Right ventricle myocardium superior (tissue), 1 donor: ENCODE measurements at regions not wholly inside any gene's neighbourhood (a gene's known extent, or its start where the extent isn't known, plus 50 kb on each side); places are given as distances from the start of the nearest gene placed in this dataset.
"Not testable (repeated sequence)": the region's sequence is repeated elsewhere in the genome, so short reads cannot be mapped to it uniquely, and the experiment has no call there.

Experiments used
- ATAC-seq: fragments of 200-7000 bp; cut with Tn5 transposase; one replicate; pipeline ENCODE4 v1.9.1; 2020; ENCODE audit warnings: mild to moderate bottlenecking; ENCODE audit not compliant: poor library complexity
- DNase-seq: peaks from one replicate; pipeline ENCODE4 v3.0.0-alpha.2; 2020
- intact Hi-C: fragments of 100-400 bp; cut with DNase I; formaldehyde crosslinking; loops from one replicate; pipeline ENCODE4 v1.11.2; 2022
- donor health status: DM: no; HTN: yes; CAD: no; lungs with severe emphysema.

DNA sequence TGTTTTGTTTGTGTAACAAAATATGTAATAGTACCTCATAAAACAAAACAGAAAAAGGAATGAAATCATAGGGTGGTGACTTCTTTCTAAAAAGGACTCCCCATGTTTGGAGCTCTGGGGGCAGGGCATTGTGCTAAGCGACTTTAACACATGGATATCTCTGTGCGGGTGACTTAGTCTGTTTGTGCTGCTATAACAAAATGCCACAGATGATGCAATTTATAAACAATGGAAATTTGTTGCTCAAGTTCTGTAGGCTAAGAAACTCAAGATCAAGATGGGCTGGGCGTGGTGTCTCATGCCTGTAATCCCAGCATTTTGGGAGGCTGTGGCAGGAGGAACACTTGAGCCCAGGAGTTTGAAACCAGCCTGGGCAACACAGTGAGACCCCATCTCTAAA is 85.4 kb upstream of the SIM2 start:
- intact Hi-C loops = no loop called here
- DNase-seq (no peak), ATAC-seq (no peak)

DNA sequence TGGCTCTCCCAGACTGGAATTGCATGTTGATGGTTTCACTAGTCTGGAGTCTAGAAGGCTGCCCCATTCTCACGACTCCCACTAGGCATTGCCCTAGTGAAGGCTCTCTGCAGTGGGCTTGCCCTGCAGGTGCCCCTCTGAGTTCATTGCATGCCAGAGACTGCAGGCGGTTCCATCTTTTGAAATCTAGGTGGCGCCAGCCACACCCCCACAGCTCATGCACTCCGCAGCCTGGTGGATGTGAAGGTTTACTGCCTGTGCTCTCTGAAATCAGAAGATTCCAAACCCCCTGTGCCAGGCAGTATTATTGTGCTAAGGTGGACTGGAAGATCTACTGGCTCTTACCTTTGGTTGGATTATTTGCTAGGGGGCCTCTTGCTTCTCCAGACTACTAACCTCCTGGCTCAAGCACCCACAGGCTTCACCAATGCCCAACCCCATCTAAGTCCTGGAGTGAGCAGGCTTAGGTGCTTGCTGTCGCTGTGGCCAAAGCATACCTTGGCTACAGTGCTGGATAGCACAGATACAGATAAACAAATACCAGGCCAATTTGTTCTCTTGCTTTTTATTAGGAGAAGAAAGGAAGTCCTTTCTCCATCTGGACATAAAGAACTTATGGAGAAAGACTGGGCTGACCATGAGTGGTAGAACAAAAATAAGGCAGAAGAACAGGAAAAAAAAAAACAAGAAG is 83.5 kb upstream of the SIM2 start:
- DNase-seq (no peak), ATAC-seq (no peak)
- intact Hi-C loops = no loop called here

DNA sequence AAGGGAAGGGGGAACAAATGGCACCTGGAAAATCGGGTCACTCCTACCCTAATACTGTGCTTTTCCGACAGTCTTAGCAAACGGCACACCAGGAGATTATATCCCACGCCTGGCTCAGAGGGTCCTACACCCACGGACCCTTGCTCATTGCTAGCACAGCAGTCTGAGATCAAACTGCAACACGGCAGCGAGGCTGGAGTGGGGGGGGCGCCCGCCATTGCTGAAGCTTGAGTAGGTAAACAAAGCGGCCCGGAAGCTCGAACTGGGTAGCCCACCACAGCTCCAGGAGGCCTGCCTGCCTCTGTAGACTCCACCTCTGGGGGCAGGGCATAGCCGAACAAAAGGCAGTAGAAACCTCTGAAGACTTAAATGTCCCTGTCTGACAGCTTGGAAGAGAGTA is 82.1 kb upstream of the SIM2 start:
- intact Hi-C loops, DNase-seq, ATAC-seq: not testable (repeated sequence)

DNA sequence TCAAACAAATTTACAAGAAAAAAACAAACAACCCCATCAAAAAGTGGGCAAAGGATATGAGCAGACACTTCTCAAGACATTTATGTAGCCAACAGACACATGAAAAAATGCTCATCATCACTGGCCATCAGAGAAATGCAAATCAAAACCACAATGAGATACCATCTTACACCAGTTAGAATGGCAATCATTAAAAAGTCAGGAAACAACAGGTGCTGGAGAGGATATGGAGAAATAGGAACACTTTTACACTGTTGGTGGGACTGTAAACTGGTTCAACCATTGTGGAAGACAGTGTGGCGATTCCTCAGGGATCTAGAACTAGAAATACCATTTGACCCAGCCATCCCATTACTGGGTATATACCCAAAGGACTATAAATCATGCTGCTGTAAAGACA is 77.1 kb upstream of the SIM2 start:
- not testable (repeated sequence) for ATAC-seq, DNase-seq
- intact Hi-C loops = loop anchor here (10.0 kb wide), 1 partner anchor 303 kb away; no protein-coding TSS in a partner anchor

DNA sequence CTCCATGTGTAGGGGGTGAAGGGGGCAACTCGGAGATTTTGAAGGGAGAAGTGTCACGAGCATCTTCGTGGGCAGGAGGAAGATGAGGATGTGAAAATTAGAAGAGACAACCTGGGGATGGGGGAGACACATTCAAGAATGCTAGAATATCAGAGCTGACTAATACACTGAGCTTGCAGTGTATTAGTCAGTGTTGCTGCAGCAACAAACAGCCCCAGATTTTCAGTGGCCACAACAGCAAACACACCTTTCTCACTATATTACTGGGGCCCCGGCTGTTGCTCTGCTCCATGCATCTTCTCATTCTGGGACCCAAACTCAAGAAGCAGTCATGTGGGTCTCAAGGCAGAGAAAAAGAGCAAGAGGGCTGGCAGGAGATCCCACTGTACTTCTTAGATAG is 74.8 kb upstream of the SIM2 start:
- intact Hi-C loops = loop anchor here (10.0 kb wide), 1 partner anchor 301 kb away; no protein-coding TSS in a partner anchor
- ATAC-seq (no peak), DNase-seq (no peak)

DNA sequence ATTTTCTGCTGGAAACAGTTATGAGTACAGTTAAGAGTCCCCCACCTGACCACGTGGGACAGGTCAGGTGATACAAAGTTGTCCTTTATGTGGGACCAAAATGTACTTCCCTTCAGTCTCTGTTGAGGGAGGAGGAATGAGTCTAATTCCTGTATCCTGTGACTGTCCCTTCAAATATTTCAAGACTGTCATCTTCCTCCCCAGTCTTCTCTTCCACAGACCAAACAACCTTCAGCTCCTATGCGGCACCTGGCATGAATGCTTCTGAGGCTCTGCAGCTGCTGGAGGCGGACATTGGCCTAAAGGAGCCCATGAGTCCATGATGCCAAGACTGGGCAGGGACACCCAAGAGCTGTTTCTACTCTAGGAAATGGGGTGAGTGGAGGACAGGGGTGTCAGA is 72.1 kb upstream of the SIM2 start:
- ATAC-seq (no peak), DNase-seq (no peak)
- intact Hi-C loops = loop anchor here (10.0 kb wide), 1 partner anchor 298 kb away; no protein-coding TSS in a partner anchor

DNA sequence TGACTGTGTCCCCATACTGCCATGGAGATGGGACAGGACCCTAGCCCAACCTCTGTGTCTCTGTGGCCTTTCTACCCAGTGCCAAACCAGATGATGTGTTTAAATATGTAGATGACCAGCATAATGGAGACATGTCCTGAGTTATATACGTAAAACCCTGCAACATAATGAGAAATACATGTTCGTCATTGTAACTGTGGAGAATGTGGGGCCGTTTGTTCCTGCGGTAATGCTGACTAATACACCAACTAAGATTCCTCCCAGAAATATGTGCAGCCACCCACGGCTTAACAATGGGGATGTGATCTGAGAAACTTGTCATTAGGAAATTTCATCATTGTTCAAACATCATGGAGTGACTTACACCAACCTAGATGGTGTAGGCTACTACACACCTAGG is 71.7 kb upstream of the SIM2 start:
- DNase-seq (no peak), ATAC-seq (no peak)
- intact Hi-C loops = loop anchor here (10.0 kb wide), 1 partner anchor 298 kb away; no protein-coding TSS in a partner anchor

DNA sequence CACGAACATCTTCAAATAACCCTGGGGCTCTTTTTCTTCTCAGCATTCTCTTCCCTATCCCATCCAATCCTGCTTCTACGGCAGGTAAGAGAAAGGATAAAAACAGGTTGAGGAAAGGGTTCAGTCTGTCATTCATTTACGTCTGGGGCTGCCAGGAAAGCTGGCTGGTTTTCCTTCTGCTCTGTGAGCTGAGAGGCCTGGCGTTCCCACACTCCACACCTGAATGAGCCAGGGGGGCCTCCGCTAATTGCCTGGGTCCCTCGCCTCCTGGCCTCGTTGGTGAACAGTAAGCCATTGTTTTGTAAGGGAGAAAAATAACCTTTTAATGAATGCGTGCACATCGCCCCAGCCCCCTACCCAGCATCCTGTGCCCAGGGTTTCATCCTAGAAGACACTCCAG is 70.8 kb upstream of the SIM2 start:
- ATAC-seq = no peak
- DNase-seq = no peak
- intact Hi-C loops = loop anchor here (10.0 kb wide), 1 partner anchor 297 kb away; no protein-coding TSS in a partner anchor

DNA sequence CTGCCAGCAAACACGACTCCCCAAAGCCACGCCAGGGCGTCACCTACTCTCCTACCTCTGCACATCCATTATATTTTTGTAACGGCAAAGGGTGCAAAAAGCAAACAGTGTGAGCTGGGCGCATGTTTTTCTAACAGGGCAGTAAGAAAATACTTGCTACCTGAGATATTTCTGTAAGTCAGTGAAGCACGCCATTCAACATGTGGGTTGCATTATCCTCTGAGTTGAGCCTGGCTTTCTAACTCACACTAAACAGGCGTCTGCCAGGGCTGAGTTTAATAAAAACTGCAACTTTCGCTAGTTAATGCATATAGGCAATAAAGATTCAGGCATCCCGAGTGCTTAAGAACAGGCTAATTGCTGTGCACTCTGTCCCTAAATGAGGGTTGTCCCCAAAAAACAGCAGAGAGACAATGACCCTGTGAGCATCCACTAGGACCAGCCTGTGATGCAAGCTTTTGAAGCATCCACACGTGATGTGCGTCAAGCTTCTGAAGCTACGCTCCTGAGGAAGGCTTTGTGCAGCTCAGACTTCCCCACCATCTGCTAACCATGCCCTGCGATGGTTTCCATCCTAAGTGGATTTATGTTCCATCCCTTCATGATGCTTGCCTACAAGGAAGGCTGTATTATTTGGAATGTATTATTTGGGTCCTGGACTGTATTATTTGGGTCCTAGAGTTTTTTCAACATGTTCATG is 70.0 kb upstream of the SIM2 start:
- ATAC-seq (no peak), DNase-seq (no peak)
- intact Hi-C loops = loop anchor here (10.0 kb wide), 1 partner anchor 296 kb away; no protein-coding TSS in a partner anchor

DNA sequence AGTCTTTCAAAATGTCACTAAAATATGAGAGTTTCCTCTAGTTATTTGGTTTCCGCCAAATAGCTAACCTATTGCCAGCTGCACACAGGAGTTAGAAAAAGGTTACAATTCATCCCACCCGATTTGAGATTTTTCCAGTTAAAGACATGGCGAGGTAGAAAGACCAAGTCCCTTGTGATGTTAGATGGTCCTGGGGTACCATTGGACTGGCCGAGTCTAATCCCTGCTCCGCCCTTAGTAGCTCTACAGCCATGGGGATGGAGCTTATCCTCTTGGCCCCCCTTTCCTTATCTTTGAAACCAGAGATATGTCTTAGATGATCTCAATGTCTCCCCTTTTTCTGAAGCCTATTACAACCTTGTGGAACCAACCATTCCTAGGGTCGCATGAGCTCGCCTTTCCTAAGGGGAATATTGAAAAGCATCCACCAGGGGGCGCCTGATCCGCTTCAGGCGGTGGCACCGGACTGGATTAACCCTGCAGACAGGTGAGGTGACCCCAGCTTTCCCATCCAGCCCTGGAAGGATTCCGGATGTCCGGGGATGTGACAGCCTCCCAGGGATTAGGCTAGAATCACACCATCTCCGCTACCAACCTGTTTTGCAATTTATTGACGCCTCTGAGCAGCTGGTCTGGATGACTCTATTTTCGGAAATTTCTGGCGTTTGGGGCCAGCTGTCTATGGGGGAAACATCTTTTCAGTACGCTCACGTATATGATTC is 68.3 kb upstream of the SIM2 start:
- ATAC-seq (peak; percentile 55), DNase-seq (peak; percentile 50)
- intact Hi-C loops = no loop called here

DNA sequence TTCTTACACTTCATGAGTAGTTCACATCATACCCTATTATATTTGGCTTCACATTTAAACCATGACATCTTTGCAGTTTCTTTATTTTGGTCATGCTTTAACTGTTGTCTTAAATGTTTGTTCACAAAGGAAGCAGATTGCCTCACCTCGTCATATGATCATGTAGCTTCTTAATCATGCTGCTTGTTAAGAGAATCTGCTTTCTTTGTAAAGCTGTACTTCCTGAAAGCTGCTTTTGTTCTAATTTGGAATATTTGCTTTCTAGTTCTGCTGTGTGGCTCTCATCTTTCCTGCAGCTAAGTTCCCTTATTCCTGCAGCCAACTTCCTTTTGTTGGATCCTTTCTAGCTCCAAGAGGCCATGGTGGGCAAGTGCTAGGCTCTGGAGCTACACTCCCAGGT is 62.9 kb upstream of the SIM2 start:
- DNase-seq (no peak), ATAC-seq (no peak)
- intact Hi-C loops = no loop called here

DNA sequence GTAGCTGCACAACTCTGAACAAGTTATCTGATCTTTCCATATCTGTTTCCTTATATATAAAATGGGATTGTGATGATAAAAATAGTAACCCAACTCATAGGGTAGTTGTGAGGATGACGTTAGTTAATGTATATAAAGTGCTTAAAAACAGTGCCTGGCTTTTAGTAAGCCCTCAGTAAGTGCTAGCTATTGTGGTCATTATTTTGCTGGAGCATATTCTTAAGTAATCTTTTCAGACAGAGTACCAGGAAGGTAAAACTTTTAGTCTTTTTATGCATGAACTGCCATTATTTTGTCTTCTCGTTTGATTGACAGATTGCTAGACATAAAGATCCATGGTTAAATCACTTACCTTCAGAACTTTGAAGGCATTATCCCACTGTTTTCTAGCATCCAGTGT is 62.5 kb upstream of the SIM2 start:
- DNase-seq (no peak), ATAC-seq (no peak)
- intact Hi-C loops = no loop called here

DNA sequence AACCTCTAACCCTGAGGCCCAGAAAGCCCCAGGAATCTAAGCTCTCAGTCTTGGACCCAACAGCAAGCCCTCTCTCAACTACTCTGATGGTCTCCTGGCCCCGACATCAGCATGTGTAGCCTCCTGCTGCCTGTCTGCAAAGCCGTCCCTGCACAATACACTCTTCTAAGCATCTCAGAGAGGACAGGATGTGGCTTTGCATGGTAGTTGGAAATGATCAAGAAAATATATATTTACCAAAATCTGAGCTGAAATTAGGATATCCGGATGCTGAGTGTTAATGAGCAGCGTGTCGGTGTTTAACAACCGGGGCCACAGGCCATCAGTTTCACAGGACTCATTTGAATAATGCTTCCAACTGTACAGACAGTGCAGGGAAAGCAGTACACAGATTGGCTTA is 59.1 kb upstream of the SIM2 start:
- DNase-seq (no peak), ATAC-seq (no peak)
- intact Hi-C loops = no loop called here

DNA sequence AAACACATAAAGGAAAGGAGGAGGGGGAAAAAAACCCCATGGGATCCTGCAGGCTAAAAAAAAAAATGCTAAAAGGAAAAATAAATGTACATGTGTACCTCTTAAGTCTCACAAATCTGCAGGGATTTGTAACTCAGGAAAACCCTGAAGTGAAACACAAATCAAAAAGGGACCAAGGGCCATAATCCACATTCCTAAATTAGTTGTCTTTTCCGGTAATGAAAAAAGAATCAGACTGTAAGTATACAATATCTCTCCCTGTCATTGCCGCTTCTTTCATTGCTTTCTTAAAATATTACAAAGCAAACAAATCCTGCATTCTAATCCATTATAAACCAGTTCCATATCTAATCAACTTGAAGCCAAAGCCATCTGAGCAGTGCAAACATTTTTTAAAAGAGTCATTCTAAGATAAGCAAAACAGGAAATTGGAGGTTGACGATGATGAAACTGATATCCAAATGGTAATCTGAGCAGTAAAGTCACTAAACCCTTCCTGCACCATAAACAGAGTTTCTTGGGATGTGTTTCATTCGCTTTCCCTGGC is 58.7 kb upstream of the SIM2 start:
- ATAC-seq (no peak), DNase-seq (no peak)
- intact Hi-C loops = no loop called here

DNA sequence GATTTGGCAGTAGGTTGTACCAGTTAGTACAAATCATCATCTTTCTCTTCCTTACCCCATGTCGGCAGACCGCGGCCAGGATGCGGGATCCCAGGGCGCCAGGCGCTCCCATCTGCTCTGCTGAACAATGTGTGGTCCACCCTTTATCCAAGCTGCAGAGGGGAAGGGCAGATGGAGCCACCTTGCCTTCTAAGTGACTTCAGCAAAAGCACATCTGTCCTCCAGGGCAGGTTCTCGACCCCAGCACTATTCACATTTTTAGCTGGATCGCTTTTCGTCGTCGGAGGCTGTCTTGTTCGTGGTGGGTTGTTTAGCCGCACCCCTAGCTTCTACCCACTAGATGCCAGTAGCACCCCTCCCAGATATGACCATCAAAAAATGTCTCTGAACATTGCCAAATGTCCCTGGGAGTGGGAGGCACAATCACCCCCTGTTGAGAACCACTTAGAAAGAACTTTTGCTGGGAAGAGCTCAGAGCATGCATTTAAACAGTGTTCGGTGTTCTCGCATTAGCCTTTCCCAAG is 58.1 kb upstream of the SIM2 start:
- DNase-seq (no peak), ATAC-seq (no peak)
- intact Hi-C loops = no loop called here

DNA sequence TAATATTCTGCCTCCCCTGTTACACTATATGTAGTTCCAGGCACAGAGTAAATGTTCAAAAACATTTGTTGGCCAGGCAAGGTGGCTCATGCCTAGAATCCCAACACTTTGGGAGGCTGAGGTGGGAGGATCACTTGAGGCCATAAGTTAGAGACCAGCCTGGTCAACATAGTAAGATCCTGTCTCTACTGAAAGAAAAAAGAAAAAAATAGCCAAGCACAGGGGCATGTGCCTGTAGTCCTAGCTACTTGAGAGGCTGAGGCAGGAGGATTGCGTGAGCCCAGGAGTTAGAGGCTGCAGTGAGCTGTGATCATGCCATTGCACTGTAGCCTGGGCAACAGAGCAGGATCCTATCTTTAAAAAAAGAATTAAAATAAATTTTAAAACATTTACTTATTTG is 57.6 kb upstream of the SIM2 start:
- intact Hi-C loops = no loop called here
- DNase-seq (no peak), ATAC-seq (no peak)

DNA sequence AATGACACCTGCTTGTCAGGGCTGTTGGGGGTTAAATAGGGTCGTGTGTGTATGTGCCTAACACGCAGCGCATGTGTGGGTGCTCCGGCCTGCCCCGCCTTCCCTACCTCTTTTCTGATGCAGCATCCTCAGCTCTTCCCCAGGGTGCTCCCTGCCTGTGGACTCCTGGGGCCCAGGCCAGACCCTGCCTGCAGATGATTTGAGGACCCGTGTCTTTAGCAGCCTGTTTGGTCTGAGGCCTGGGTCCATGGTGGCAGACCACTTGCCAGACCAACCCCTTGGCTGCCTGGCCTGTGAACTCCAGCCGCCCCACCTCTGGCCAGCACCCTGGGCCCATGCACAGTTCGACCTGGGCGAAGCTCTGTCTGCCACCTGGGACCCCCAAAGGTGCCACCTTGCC is 57.0 kb upstream of the SIM2 start:
- intact Hi-C loops = no loop called here
- ATAC-seq (no peak), DNase-seq (no peak)

DNA sequence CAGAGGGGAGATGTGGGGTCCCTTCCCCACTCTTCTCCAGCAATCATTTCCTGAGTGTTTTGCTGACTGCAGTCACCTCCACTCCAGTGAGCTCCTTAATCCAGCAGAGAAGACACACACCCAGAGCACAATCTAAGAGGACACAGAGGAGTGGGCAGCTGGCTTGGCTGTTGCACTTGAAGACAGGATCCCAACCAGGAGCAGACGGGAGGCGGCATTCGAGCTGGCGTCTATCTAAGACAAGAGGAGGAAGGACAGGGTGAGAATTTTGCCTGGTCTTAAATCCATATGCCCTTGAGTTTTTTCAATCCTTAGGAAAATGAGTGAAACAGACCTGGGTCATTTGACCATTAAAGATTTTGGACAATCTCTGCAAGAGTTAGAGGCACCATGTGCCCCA is 56.1 kb upstream of the SIM2 start:
- DNase-seq (no peak), ATAC-seq (no peak)
- intact Hi-C loops = no loop called here
